ENCODE measurements at regions not wholly inside any gene's neighbourhood (a gene's known extent, or its start where the extent isn't known, plus 50 kb on each side); places are given as distances from the start of the nearest gene placed in this dataset.
"Not testable (repeated sequence)": the region's sequence is repeated elsewhere in the genome, so short reads cannot be mapped to it uniquely, and the experiment has no call there.

GRCh38 chr13:86870444-86870843, 800.7 kb upstream of the SLITRK5 start:
- DNase-seq: no peak

- DNase-seq: no peak
These were observed 793.7 kb upstream of the SLITRK5 start for GRCh38 chr13:86877441-86877840.

- no peak for DNase-seq
These were observed 792.4 kb upstream of the SLITRK5 start for GRCh38 chr13:86878781-86879180.

GRCh38 chr13:86881390-86881789, 789.8 kb upstream of the SLITRK5 start:
- no peak for DNase-seq

GRCh38 chr13:86882107-86882506, 789.1 kb upstream of the SLITRK5 start:
- DNase-seq: no peak

- DNase-seq: no peak
These were observed 788.3 kb upstream of the SLITRK5 start for GRCh38 chr13:86882835-86883234.

GRCh38 chr13:86892330-86892729, 778.8 kb upstream of the SLITRK5 start:
- DNase-seq: no peak

- DNase-seq: no peak
These were observed 770.3 kb upstream of the SLITRK5 start for GRCh38 chr13:86900906-86901305.

- DNase-seq: no peak
These were observed 764.9 kb upstream of the SLITRK5 start for GRCh38 chr13:86906127-86906874.

GRCh38 chr13:86907156-86907555, 764.0 kb upstream of the SLITRK5 start:
- no peak for DNase-seq

GRCh38 chr13:86909318-86909717, 761.9 kb upstream of the SLITRK5 start:
- no peak for DNase-seq

GRCh38 chr13:86914757-86915156, 756.4 kb upstream of the SLITRK5 start:
- no peak for DNase-seq

GRCh38 chr13:86917438-86917837, 753.7 kb upstream of the SLITRK5 start:
- DNase-seq: not testable (repeated sequence)

GRCh38 chr13:86918682-86919081, 752.5 kb upstream of the SLITRK5 start:
- no peak for DNase-seq

- no peak for DNase-seq
These were observed 750.2 kb upstream of the SLITRK5 start for GRCh38 chr13:86920961-86921360.

GRCh38 chr13:86922936-86923335, 748.2 kb upstream of the SLITRK5 start:
- no peak for DNase-seq

- DNase-seq: not testable (repeated sequence)
These were observed 744.3 kb upstream of the SLITRK5 start for GRCh38 chr13:86926916-86927315.

- DNase-seq: no peak
These were observed 738.3 kb upstream of the SLITRK5 start for GRCh38 chr13:86932776-86933334.

- DNase-seq: no peak
These were observed 737.5 kb upstream of the SLITRK5 start for GRCh38 chr13:86933676-86934075.

GRCh38 chr13:86937316-86937715, 733.9 kb upstream of the SLITRK5 start:
- DNase-seq: no peak

- no peak for DNase-seq
These were observed 725.6 kb upstream of the SLITRK5 start for GRCh38 chr13:86945584-86945983.

- no peak for DNase-seq
These were observed 724.4 kb upstream of the SLITRK5 start for GRCh38 chr13:86946734-86947133.

- DNase-seq: no peak
These were observed 716.8 kb upstream of the SLITRK5 start for GRCh38 chr13:86954341-86954740.

GRCh38 chr13:86960876-86961275, 710.3 kb upstream of the SLITRK5 start:
- DNase-seq: no peak
